ENCODE measurements at regions not wholly inside any gene's neighbourhood (a gene's known extent, or its start where the extent isn't known, plus 50 kb on each side); places are given as distances from the start of the nearest gene placed in this dataset.

GRCh38 chr6:93586306-93586705 lies 166.9 kb upstream of the EPHA7 start:
- no peak overlapping the region for H3K4me3 ChIP-seq (ENCODE audit: low read depth, low read length)
- no peak for TF ChIP-seq CTCF (IDR thresholded peaks at IDR 0.05; ENCODE audit: low read depth, low read length, missing control alignments)
- DNase-seq (ENCODE audit: low read depth) = no peak

- no peak for TF ChIP-seq CTCF (IDR thresholded peaks at IDR 0.05; ENCODE audit: low read depth, low read length, missing control alignments)
- no peak for DNase-seq (ENCODE audit: low read depth)
- H3K4me3 ChIP-seq (ENCODE audit: low read depth, low read length) = no peak overlapping the region
Measured at GRCh38 chr6:93584300-93584699, 164.9 kb upstream of the EPHA7 start.

GRCh38 chr6:93581371-93581770 lies 162.0 kb upstream of the EPHA7 start:
- no peak for TF ChIP-seq CTCF (IDR thresholded peaks at IDR 0.05; ENCODE audit: low read depth, low read length, missing control alignments)
- H3K4me3 ChIP-seq (ENCODE audit: low read depth, low read length) = no peak overlapping the region

GRCh38 chr6:93580446-93580845 lies 161.1 kb upstream of the EPHA7 start:
- TF ChIP-seq CTCF (IDR thresholded peaks at IDR 0.05; ENCODE audit: low read depth, low read length, missing control alignments) = no peak
- no peak overlapping the region for H3K4me3 ChIP-seq (ENCODE audit: low read depth, low read length)
- no peak for DNase-seq (ENCODE audit: low read depth)

More at GRCh38 chr6:93581371-93581770, 162.0 kb upstream of the EPHA7 start:
- DNase-seq (ENCODE audit: low read depth) = no peak

- no peak for DNase-seq (ENCODE audit: low read depth)
- no peak overlapping the region for H3K4me3 ChIP-seq (ENCODE audit: low read depth, low read length)
- no peak for TF ChIP-seq CTCF (IDR thresholded peaks at IDR 0.05; ENCODE audit: low read depth, low read length, missing control alignments)
Measured at GRCh38 chr6:93575495-93576267, 156.3 kb upstream of the EPHA7 start.

- TF ChIP-seq CTCF (IDR thresholded peaks at IDR 0.05; ENCODE audit: low read depth, low read length, missing control alignments) = no peak
- H3K4me3 ChIP-seq (ENCODE audit: low read depth, low read length) = no peak overlapping the region
- no peak for DNase-seq (ENCODE audit: low read depth)
Measured at GRCh38 chr6:93574299-93574698, 154.9 kb upstream of the EPHA7 start.

- TF ChIP-seq CTCF (IDR thresholded peaks at IDR 0.05; ENCODE audit: low read depth, low read length, missing control alignments) = no peak
- DNase-seq (ENCODE audit: low read depth) = no peak
- H3K4me3 ChIP-seq (ENCODE audit: low read depth, low read length) = no peak overlapping the region
Measured at GRCh38 chr6:93571346-93571745, 152.0 kb upstream of the EPHA7 start.

Measured in GM12864 (cell line).